Right cardiac atrium (tissue), 5 donors: ENCODE measurements at regions not wholly inside any gene's neighbourhood (a gene's known extent, or its start where the extent isn't known, plus 50 kb on each side); places are given as distances from the start of the nearest gene placed in this dataset.
A peak's percentile ranks its signal among the peaks of the same experiment; 100 is the strongest.

ENCODE experiments used
- ATAC-seq, 2 donors: fragments of 200-7000 bp; cut with Tn5 transposase; one replicate each; pipeline versions ENCODE4 v1.8.0 to v1.9.1; 2020; ENCODE audit warnings: moderate library complexity in 2 of 2, mild to moderate bottlenecking in 1 of 2
- DNase-seq, 3 donors: peaks; one replicate each; pipeline ENCODE4 v3.0.0-alpha.2; 2020
- H3K27ac ChIP-seq: one replicate; pipeline ENCODE4 v1.5.1; 2013; ENCODE audit warnings: mild to moderate bottlenecking, low read length, control low read depth, moderate library complexity
- H3K27me3 ChIP-seq: one replicate; pipeline ENCODE4 v1.6.1; 2013; ENCODE audit not compliant: control insufficient read depth, insufficient read depth
- H3K4me1 ChIP-seq: one replicate; pipeline ENCODE4 v1.6.1; 2013; ENCODE audit warnings: low read length; ENCODE audit not compliant: control insufficient read depth, insufficient read depth
- H3K4me3 ChIP-seq: one replicate; pipeline ENCODE4 v1.5.1; 2013; ENCODE audit warnings: low read length, control low read depth
- H3K9me3 ChIP-seq: one replicate; pipeline ENCODE4 v1.6.1; 2013; ENCODE audit warnings: low read length; ENCODE audit not compliant: control insufficient read depth
- WGBS: extraction: QIAGEN DNeasy Blood & Tissue Kit; methylation state at CpG from one replicate; pipeline ENCODE4 v1.1.7; 2013; 5-methylcytosine and 5-hydroxymethylcytosine counted together
- intact Hi-C, 4 donors: fragments of 100-400 bp; cut with DNase I; formaldehyde crosslinking; loops; one replicate each; pipeline versions ENCODE4 v1.11.0 to v1.14.0; 2022 to 2023
- donor health status: healthy with polysubstance abuse.
- donor health status: DM: no; HTN: yes; CAD: no.
- donor health status: DM: no; HTN: no; CAD: no.
- donor health status: DM: no; HTN: yes; CAD: no; lungs with severe emphysema.
- donor health status: DM: yes; HTN: yes; CAD: no.

GRCh38 chr9:84447305-84447704 lies 106.7 kb upstream of the SLC28A3 start:
- H3K4me3 ChIP-seq = no peak overlapping the region
- 71% methylated on average over 2 of the region's 2 CpGs for WGBS
- no peaks in the 10 kb centered on the region for H3K9me3 ChIP-seq
- H3K4me1 ChIP-seq = no peaks in the 10 kb centered on the region
- no peak overlapping the region for H3K27ac ChIP-seq
- no peaks in the 10 kb centered on the region for H3K27me3 ChIP-seq
- intact Hi-C loops = no loop called here
- DNase-seq = no peak
- no peak for ATAC-seq

GRCh38 chr9:84450029-84450428 lies 109.5 kb upstream of the SLC28A3 start:
- H3K27me3 ChIP-seq = no peaks in the 10 kb centered on the region
- intact Hi-C loops = no loop called here
- ATAC-seq (no peak), DNase-seq (no peak)
- no peaks in the 10 kb centered on the region for H3K9me3 ChIP-seq
- H3K27ac ChIP-seq = no peak overlapping the region
- WGBS = 76% methylated on average over 5 of the region's 5 CpGs
- no peaks in the 10 kb centered on the region for H3K4me1 ChIP-seq
- H3K4me3 ChIP-seq = no peak overlapping the region

- DNase-seq = no peak
- no peak for ATAC-seq
- H3K9me3 ChIP-seq = no peaks in the 10 kb centered on the region
- no peaks in the 10 kb centered on the region for H3K27me3 ChIP-seq
- WGBS = 77% methylated on average over 2 of the region's 2 CpGs
- H3K4me1 ChIP-seq = no peaks in the 10 kb centered on the region
- intact Hi-C loops = no loop called here
- H3K4me3 ChIP-seq = no peak overlapping the region
- H3K27ac ChIP-seq = no peak overlapping the region
Observed at GRCh38 chr9:84456527-84456926, 116.0 kb upstream of the SLC28A3 start.

GRCh38 chr9:84460695-84461094 lies 120.1 kb upstream of the SLC28A3 start:
- Histone ChIP-seq H3K27me3 (no peaks in the 10 kb centered on the region), H3K4me1 (no peaks in the 10 kb centered on the region), H3K9me3 (no peaks in the 10 kb centered on the region), H3K4me3 (no peak overlapping the region), H3K27ac (no peak overlapping the region)
- ATAC-seq (no peak), DNase-seq (no peak)
- intact Hi-C loops = no loop called here

- no peak for DNase-seq
- H3K9me3 ChIP-seq = no peaks in the 10 kb centered on the region
- ATAC-seq = no peak
- H3K27ac ChIP-seq = no peak overlapping the region
- no peak overlapping the region for H3K4me3 ChIP-seq
- no peaks in the 10 kb centered on the region for H3K4me1 ChIP-seq
- H3K27me3 ChIP-seq = no peaks in the 10 kb centered on the region
- 71% methylated on average over 3 of the region's 3 CpGs for WGBS
- intact Hi-C loops = no loop called here
Observed at GRCh38 chr9:84463272-84463671, 122.7 kb upstream of the SLC28A3 start.

GRCh38 chr9:84466580-84467285 lies 126.2 kb upstream of the SLC28A3 start:
- no peak overlapping the region for H3K27ac ChIP-seq
- WGBS = 54% methylated on average over 5 of the region's 5 CpGs
- DNase-seq (no peak), ATAC-seq (no peak)
- H3K4me3 ChIP-seq = no peak overlapping the region
- H3K9me3 ChIP-seq = no peaks in the 10 kb centered on the region
- H3K27me3 ChIP-seq = no peaks in the 10 kb centered on the region
- intact Hi-C loops = no loop called here
- H3K4me1 ChIP-seq = no peaks in the 10 kb centered on the region

- H3K27ac ChIP-seq = no peak overlapping the region
- H3K4me3 ChIP-seq = no peak overlapping the region
- intact Hi-C loops = no loop called here
- WGBS = 30% methylated on average over 2 of the region's 2 CpGs
- H3K9me3 ChIP-seq = no peaks in the 10 kb centered on the region
- ATAC-seq (peak; percentile 77 to 87), DNase-seq (peak in 1 of 3 donors; percentile 15)
- H3K4me1 ChIP-seq = no peaks in the 10 kb centered on the region
- H3K27me3 ChIP-seq = no peaks in the 10 kb centered on the region
Observed at GRCh38 chr9:84471816-84472215, 131.3 kb upstream of the SLC28A3 start.

GRCh38 chr9:84478996-84479395 lies 138.4 kb upstream of the SLC28A3 start:
- Histone ChIP-seq H3K27me3 (no peaks in the 10 kb centered on the region), H3K4me1 (no peaks in the 10 kb centered on the region), H3K27ac (no peak overlapping the region), H3K4me3 (no peak overlapping the region), H3K9me3 (no peaks in the 10 kb centered on the region)
- WGBS = 71% methylated on average over 3 of the region's 3 CpGs
- DNase-seq (no peak), ATAC-seq (no peak)
- intact Hi-C loops = no loop called here

GRCh38 chr9:84480071-84480470 lies 139.5 kb upstream of the SLC28A3 start:
- intact Hi-C loops = no loop called here

GRCh38 chr9:84481231-84481630 lies 140.7 kb upstream of the SLC28A3 start:
- 69% methylated on average over 3 of the region's 3 CpGs for WGBS
- H3K9me3 ChIP-seq = no peaks in the 10 kb centered on the region
- no peak overlapping the region for H3K27ac ChIP-seq
- no peaks in the 10 kb centered on the region for H3K4me1 ChIP-seq
- DNase-seq = no peak
- intact Hi-C loops = no loop called here
- H3K4me3 ChIP-seq = no peak overlapping the region
- no peaks in the 10 kb centered on the region for H3K27me3 ChIP-seq
- ATAC-seq = no peak

More at GRCh38 chr9:84480071-84480470, 139.5 kb upstream of the SLC28A3 start:
- 94% methylated on average over 9 of the region's 9 CpGs for WGBS
- Histone ChIP-seq H3K9me3 (no peaks in the 10 kb centered on the region), H3K4me3 (no peak overlapping the region), H3K27me3 (no peaks in the 10 kb centered on the region), H3K4me1 (no peaks in the 10 kb centered on the region), H3K27ac (no peak overlapping the region)
- ATAC-seq (no peak), DNase-seq (no peak)

GRCh38 chr9:84481636-84482218 lies 141.2 kb upstream of the SLC28A3 start:
- 45% methylated on average over 8 of the region's 8 CpGs for WGBS
- intact Hi-C loops = no loop called here

GRCh38 chr9:84482607-84483006 lies 142.0 kb upstream of the SLC28A3 start:
- Histone ChIP-seq H3K27ac (no peak overlapping the region), H3K4me3 (no peak overlapping the region), H3K9me3 (no peaks in the 10 kb centered on the region), H3K27me3 (no peaks in the 10 kb centered on the region), H3K4me1 (no peaks in the 10 kb centered on the region)
- DNase-seq (no peak), ATAC-seq (no peak)
- intact Hi-C loops = no loop called here
- 72% methylated on average over 8 of the region's 8 CpGs for WGBS

More at GRCh38 chr9:84481636-84482218, 141.2 kb upstream of the SLC28A3 start:
- no peak overlapping the region for H3K4me3 ChIP-seq
- no peak overlapping the region for H3K27ac ChIP-seq
- peak; percentile 41 to 68 for ATAC-seq
- no peaks in the 10 kb centered on the region for H3K9me3 ChIP-seq
- H3K4me1 ChIP-seq = no peaks in the 10 kb centered on the region
- no peaks in the 10 kb centered on the region for H3K27me3 ChIP-seq
- DNase-seq = no peak
